Esophagus mucosa (tissue), 1 donor: ENCODE measurements at regions not wholly inside any gene's neighbourhood (a gene's known extent, or its start where the extent isn't known, plus 50 kb on each side); places are given as distances from the start of the nearest gene placed in this dataset.
"Not testable (repeated sequence)": the region's sequence is repeated elsewhere in the genome, so short reads cannot be mapped to it uniquely, and the experiment has no call there.

ENCODE experiments used
- ATAC-seq: fragments of 200-7000 bp; cut with Tn5 transposase; one replicate; pipeline ENCODE4 v1.9.1; 2020
- donor health status: DM: yes; HTN: yes; CAD: no.

GRCh38 chr3:153552887-153553604 is 391.0 kb downstream of the RAP2B start:
- ATAC-seq, result no peak

GRCh38 chr3:153553605-153553945 is 391.5 kb downstream of the RAP2B start:
- ATAC-seq, result no peak

DNA sequence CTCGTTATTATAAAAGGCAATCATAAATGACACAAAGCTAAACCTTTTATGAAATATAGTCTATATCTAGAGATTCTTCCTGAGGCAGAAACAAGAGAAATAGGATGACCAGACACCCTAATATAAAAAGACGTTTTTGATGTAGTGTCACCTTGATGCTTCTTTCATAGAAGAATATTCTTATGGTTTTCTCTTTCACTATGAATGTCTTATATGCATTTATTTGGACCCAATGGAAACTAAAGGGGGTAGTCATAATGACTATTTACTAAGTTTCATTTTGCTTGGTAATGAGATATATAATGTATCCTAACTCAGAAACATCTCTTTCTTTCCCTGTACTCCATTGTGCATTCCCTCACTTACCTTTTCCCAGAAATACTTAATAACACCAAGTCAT is 393.9 kb downstream of the RAP2B start:
- no peak for ATAC-seq

DNA sequence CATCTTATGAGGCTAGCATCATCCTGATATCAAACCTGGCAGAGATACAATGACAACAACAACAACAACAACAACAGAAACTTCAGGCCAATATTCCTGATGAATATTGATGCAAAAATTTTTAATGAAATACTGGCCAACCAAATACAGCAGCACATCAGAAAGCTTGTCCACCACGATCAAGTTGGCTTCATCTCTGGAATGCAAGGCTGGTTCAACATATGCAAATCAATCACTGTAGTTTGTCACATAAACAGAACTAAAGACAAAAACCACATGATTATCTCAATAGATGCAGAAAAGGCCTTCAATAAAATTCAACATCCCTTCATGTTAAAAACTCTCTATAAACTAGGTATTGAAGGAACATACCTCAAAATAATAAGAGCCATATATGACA is 397.3 kb downstream of the RAP2B start:
- ATAC-seq, result not testable (repeated sequence)

DNA sequence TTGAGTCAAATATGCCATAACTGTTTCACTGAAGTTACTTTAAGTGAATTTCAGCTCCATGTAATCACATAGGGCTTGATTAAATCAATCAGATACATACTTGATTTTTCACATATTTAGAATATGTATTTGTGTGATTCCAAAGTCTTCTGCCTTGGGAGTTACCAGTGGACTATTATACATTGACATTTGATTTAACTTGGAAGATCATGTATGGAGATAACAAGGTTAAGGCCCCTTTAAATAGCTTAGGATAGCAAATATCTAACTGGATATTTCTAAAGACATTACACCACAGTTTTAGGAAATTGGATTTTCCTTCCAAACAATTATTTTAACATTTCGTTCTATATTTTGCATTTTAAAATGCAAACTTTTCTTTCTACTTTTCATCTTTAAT is 405.0 kb downstream of the RAP2B start:
- no peak for ATAC-seq

- ATAC-seq, result no peak
These were observed 405.5 kb downstream of the RAP2B start for GRCh38 chr3:153567556-153567955.

GRCh38 chr3:153570481-153570880 is 408.5 kb downstream of the RAP2B start:
- ATAC-seq, result not testable (repeated sequence)

DNA sequence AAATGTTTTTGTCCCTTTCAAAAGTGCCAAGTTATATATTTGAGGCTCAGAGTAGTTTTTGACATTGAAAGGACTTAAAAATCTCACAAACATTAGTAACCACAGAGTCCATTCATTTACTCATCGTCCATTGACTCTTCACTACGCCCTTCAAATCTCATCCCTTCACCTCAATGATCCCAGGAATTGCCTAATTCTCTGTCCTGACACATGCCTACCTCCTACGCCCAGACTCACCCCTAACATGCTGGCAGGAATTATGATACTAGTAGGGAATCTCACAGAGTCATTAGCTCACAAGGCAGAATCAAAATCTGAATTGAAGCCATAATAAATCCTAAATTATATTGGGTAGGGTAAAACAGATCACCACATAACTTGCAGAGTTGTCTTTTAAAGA is 410.1 kb downstream of the RAP2B start:
- ATAC-seq, result peak; percentile 37

GRCh38 chr3:153572654-153573053 is 410.6 kb downstream of the RAP2B start:
- no peak for ATAC-seq

GRCh38 chr3:153573481-153573880 is 411.5 kb downstream of the RAP2B start:
- no peak for ATAC-seq

DNA sequence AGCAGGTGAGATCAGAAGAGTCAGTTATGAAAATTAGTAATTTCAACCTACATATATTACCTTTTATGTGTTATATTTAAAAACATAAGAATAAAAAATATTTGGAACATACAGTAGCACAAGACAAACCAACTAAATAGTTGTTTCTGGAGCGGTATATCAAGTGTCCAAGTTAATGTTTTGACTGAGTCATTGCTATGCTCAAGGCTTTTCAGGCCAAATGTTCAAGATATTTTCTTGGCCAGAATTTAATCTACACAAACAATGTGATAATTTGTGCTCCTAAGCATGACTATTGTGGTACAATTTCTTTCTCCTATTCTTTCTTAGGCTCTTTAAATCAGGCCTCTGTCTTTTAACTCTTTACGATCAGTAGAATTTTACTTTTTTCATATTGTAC is 412.4 kb downstream of the RAP2B start:
- ATAC-seq, result no peak

DNA sequence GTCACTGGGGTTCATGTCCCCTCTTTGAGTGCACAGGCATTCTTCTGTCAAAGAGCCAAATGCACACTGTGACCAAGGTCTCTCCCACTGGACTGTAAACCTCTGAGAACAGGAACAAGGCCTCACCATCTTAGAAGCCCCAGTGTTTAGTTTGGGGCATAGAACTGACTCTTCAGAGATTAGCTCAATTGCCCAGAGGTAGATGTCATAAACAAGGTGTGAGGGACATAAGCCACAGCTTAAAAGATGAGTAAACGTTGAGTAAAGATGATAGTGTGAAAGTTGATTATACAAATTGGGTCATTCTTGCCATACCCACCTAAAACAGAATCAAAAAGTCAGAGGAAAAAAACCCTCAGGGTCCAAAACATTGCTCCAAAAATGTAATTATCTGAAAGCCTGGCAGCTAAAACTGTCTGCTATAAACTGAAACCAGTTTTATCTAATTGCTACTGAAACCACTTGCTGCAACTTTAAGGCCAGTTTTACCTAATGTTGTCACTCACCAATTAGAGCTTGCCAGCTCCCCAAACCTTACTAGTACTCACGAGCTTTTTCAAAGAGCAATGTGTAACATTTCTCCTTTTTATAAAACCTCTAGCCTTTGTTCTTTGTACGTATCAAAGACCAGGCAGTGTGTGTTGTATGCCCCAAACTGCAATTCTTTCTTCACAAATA is 415.2 kb downstream of the RAP2B start:
- ATAC-seq, result no peak

DNA sequence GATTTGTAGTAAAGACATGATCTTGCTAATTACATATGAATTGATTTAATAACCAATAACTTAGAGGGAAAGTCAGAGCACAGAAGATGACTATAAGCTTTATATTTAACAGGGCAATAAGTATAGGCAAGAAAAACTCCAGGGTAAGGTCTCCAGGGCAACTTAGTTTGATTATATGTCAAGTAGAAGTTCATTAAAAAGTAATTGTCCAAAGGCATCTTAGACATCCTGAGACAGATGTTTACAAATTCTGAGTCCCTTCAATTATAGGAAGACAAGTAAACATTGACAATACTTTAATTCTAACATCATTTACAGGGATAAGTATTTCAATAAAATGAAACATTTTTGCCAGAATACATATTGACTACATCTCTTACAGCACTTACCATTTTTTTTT is 416.0 kb downstream of the RAP2B start:
- ATAC-seq, result no peak

GRCh38 chr3:153590051-153590450 is 428.0 kb downstream of the RAP2B start:
- no peak for ATAC-seq

DNA sequence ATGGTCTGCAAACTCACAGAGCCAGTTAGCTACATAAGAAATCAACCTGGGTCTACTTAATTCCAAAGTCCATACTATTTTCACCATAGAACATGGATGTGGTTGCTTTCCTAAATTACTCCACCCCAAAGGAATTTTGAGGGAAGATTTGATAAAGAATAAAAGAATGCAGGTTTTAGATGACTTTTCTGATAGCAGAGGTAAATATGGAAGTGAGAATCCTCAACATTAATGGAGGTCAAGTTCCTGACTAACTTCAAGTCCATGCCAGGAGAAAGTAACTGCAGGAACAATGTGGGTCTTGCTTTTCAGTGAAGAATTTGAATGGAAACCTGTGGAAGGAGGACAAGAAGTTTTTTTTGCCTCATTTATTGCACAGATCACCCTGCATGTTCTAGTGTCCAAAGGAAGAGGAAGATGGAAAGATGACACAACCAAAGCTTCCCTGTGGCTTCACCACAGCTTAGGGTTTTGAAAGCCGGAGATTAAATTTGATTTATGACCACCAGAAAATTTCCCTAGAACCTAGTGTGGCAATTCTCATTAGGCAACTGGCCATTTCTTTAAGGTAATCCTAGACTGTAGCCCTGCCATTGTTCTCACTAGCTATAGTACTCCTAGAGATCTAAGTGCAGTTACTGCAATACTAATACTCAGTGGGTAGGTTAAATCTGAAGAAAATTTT is 429.7 kb downstream of the RAP2B start:
- ATAC-seq, result peak; percentile 48

- ATAC-seq, result peak; percentile 81
These were observed 433.3 kb downstream of the RAP2B start for GRCh38 chr3:153595186-153595815.

DNA sequence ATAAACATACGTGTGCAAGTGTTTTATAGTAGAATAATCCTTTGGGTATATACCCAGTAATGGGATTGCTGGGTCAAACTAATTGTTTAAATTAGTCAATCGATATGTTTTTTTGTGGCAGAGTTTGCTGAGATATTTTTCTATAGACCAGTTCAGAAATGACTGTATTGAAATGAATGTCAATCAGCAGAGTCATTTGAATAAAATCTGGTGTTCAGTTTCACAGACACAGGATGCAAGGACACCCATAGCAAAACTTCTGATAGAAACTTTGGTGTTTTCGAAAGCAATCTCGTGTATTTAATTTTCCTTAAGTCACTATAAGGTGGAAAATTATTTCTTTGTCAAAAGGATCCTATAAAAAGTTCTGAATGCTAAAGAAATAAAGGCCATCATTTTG is 434.4 kb downstream of the RAP2B start:
- ATAC-seq, result no peak

GRCh38 chr3:153599685-153600084 is 437.7 kb downstream of the RAP2B start:
- ATAC-seq, result peak; percentile 59

- no peak for ATAC-seq
These were observed 438.9 kb downstream of the RAP2B start for GRCh38 chr3:153600896-153601295.

GRCh38 chr3:153601374-153601853 is 439.4 kb downstream of the RAP2B start:
- no peak for ATAC-seq

GRCh38 chr3:153602801-153603200 is 440.8 kb downstream of the RAP2B start:
- ATAC-seq, result no peak

DNA sequence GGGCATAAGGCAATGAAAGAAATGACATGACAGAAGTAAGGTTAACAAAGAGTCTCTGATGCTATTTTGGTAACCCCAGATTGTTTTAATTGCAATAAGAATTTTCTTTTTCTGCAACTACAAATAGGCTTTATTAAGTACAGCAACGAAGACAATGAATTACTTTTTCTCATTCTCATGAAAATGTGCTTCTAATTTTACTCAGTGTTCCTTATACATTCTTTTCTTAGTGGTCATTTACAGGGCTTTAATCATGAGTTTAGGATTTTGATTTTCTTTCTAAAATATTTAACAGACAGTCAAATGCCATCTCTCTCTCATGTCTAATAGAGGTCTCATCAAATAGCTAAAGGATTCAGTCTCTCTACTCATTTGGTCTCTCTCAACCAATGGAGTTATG is 452.1 kb downstream of the RAP2B start:
- no peak for ATAC-seq

DNA sequence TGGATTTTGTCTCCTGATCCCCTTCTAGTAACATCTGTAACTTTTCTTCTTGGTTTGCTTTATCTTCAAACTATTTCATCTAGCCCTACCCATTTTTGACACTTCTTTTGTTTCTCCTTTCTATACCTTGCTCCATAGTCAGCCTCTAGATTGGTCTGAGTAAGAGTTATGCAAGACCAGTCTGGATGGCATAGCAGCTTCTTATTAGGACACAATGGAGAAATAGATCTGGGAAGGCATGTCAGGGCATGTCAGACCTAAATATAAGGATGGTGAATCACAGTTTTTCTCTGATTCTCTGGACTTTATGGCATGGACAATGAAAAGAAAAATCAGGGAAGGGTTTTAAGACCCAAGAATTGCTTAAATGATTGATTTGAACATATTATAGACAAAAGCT is 452.5 kb downstream of the RAP2B start:
- peak; percentile 100 for ATAC-seq
